ENCODE measurements at regions not wholly inside any gene's neighbourhood (a gene's known extent, or its start where the extent isn't known, plus 50 kb on each side); places are given as distances from the start of the nearest gene placed in this dataset.
A peak's percentile ranks its signal among the peaks of the same experiment; 100 is the strongest.

DNA sequence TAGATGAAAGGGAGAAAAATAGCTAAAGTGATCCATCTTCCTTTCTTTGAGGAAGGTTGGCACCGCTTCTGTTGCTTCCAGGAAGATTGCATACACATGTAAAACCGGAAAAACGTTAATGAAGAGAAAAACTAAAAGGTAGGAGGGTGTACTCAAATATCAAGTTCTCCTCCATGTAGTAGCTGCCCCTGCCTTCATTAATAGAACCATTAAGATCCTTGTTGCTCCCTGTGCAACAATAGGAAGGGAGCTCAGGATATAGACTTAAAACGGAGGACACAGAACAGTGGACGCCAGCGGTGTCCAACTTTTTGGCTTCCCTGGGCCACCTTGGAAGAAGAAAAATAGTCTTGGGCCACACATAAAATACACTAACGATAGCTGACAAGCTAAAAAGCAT lies 118.9 kb downstream of the TMEM174 start:
- no peak for DNase-seq (ENCODE audit: low spot score)

DNA sequence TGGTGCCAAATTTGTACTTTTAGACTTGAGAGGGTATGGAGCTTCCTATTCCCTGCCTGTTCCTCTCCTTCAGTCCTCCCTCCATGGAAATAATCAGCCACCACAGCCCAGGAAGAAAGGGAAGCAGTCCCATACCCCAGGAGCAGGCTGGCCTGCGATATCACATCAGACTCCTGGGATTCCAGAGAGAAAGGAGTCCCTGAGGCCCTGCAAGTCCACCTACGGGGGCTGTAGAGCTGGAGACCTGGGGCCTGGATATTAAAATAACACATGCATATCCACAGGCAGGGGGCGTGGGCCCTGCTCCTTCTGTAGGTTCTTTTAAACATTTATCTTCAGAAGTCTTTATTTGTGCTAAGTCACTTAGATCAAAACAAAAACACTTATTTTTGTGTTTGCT lies 117.2 kb downstream of the TMEM174 start:
- DNase-seq (ENCODE audit: low spot score): no peak

- DNase-seq (ENCODE audit: low spot score): no peak
Measured at GRCh38 chr5:73288803-73289720, 116.1 kb downstream of the TMEM174 start.

- no peak for DNase-seq (ENCODE audit: low spot score)
Measured at GRCh38 chr5:73286896-73287295, 113.9 kb downstream of the TMEM174 start.

GRCh38 chr5:73284985-73285384 lies 112.0 kb downstream of the TMEM174 start:
- DNase-seq (ENCODE audit: low spot score): no peak

GRCh38 chr5:73284220-73284795 lies 111.3 kb downstream of the TMEM174 start:
- no peak for DNase-seq (ENCODE audit: low spot score)

DNA sequence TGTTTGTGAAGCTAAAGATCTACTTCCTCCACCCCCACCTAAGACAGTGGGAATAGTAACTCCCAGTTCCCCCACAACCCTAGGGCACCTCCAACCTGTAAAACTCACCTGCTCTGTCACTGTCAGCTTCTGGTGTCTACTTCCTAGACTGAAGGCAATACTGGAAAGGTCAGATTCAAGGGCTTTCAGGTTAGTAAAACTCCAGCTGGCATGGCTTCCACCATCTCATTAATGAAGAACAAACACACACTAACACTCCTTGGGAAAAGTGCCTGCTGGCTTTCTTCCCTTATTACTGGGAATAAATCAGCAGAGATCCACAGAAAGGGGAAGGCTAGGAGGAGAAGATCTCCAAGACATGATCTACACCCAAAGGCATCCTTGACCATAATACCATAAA lies 109.9 kb downstream of the TMEM174 start:
- no peak for DNase-seq (ENCODE audit: low spot score)

GRCh38 chr5:73282383-73282782 lies 109.4 kb downstream of the TMEM174 start:
- no peak for DNase-seq (ENCODE audit: low spot score)

DNA sequence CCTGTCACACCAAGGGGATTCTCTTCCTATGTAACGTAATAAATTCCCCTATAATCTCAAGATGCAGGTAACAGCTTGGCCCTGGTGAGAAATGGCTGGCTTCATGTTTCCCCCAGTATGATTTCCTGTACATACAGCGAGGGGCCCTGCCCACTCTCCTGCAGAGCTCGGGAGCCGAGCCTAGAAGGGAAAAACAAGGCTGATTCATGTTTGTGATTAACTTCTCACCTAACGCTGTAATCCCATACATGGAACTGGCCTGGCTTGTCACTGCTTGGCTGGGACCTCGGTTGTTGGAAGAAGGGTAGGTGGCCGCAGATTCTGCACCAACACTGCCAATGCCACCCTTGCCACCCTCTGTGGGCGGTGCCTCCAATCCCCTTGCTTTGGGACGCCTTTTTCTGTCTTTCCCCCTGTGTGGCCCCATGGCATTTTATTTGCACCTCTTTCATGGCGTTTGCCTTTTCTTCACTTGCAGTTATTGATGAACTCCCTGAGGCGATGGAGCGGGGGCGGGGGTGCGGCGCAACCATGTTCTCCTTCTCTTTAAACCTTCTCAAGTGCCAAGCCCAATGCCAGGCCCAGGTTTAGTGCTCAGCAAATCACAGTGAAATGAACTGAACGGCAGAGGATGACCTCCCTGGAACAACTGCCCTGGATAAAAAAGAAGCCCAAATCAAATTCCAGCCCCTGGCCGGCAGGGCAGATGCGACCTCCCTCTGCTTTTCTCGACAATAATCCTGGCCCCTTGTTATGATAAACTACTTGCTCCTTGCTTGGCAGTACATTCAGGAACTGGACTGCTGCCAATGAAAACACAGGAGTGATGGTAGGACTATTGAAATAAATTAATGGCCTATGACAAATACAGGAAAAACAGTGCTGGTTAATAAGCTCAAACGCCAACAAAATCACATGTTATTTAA lies 108.1 kb downstream of the TMEM174 start:
- no peak for DNase-seq (ENCODE audit: low spot score)

DNA sequence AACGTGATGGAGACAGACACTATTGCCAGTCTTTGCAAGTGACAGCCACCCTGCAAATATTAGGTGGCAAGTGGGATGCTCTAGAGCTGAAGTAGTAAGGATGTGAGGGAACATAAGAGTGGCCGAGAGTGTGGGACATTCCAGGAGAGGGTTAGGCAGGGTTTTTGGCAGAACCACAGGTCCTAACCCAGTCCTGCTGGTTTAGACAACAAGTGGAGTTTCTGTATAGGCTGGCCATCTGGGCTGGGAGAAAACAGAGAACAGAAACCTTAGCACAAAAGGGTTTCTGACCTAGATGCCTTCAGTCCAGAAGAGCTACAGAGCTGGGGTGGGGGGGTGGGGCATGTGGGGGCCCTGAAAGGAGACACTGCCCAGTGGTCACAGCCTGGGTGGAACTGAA lies 107.4 kb downstream of the TMEM174 start:
- DNase-seq (ENCODE audit: low spot score): no peak

DNA sequence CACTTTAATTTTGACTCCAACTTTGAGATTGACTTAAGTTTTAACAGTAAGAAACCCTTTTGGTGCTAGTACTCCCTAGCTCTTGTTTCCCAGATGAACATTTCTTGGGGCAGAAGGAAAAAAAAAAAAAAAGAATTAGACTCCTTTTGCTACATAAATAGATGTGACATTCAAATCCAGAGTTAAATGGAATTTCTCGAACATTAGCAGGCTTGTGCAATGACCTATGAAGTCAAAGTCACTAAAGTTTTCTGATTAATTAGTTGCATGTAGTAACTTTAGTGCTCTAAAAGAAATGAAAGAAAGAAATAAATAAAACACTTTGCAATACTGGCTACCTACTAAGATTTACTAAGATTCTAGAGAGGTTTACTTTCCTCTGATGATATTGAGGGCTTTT lies 106.8 kb downstream of the TMEM174 start:
- no peak for DNase-seq (ENCODE audit: low spot score)

GRCh38 chr5:73278693-73279092 lies 105.7 kb downstream of the TMEM174 start:
- peak; percentile 61 for DNase-seq (ENCODE audit: low spot score)

DNA sequence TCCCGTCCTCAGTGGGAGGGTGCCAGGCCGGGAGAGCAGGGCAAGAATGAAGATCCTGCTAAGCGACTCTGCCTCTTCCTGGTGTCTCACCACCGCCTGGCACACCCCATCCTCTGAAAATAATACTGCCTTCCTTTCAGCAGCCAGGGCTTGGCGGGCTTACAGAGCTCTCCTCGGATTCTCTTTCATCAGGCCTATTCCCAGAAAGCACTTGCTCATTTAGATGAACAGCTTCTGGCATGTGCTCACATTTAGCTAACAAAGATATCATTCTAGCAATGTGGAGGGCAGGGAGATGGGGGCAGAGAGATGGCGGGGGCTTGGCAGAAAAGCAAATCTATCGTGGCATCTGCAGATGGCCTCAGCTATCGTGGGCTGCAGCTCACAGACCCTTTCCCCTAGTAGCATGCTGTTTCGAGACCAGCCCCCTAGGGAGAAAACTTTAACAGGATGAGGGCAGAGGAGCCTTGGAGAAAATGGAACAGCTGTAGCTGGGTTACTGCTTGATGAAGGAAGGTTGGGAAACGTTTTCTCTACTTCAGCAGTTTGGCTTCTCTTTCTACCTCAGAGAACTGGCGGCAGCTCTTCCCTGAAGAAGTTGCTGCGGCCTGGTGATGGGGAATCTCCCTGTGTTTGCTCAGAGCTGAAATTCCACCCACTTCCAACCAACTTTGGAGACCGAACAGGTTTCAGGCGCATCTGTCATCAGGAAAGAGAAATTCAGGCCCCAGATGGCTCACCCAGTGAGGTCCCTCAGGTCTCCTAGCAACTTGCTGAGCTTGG lies 102.1 kb downstream of the TMEM174 start:
- DNase-seq (ENCODE audit: low spot score): no peak

GRCh38 chr5:73274121-73274520 lies 101.1 kb downstream of the TMEM174 start:
- no peak for DNase-seq (ENCODE audit: low spot score)

DNA sequence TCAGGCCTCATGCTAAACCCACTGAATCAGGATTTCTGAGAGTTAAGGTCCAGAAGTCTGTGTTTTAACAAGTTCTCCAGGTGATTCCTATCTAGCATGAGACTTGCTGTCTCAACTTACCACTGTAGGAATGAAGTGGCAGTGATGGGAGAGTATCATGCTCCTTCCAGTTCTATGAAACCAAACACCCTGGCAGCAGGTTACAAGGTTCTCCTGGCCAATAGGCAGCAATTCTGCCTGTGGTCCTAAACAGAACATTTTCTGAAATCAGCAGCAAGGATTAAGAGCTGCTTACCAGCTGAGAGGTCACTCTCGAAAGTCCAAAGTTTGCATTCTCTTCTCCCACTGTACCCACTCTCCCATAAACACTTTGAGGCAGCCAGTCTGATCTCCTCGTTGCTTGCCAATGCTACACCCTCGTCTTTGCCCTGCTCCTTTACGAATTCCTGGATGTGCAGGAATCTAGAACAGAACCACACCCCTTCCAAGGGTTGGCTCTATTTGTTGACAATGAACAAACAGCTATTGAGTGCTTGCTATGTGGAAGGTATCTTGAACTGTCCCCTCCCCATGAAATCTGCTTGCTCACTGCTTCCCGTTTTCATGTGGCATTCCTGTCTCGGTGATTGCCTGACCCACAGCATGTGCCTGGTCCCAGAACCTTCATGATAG lies 100.5 kb downstream of the TMEM174 start:
- DNase-seq (ENCODE audit: low spot score): peak; percentile 43

GRCh38 chr5:73272351-73272750 lies 99.4 kb downstream of the TMEM174 start:
- DNase-seq (ENCODE audit: low spot score): no peak

DNA sequence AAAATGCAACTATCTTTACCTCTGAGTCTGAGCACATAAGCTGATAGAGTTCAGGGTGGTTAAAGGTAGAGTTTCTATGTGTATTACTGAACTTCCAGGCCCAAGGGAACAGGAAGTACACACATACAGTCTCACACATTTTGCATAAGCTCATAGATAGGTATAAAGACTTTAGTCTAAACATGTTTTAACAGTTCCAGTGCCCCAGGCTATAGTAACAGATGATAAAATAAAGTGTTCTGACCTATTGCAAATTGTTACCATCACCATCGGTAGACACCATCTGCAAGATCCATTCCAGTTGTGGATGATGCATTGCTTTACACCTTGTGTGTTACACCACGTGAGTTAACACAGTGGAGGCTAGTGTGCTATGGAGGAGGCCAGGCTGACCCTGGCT lies 95.8 kb downstream of the TMEM174 start:
- no peak for DNase-seq (ENCODE audit: low spot score)

GRCh38 chr5:73267766-73268435 lies 94.9 kb downstream of the TMEM174 start:
- DNase-seq (ENCODE audit: low spot score): no peak

DNA sequence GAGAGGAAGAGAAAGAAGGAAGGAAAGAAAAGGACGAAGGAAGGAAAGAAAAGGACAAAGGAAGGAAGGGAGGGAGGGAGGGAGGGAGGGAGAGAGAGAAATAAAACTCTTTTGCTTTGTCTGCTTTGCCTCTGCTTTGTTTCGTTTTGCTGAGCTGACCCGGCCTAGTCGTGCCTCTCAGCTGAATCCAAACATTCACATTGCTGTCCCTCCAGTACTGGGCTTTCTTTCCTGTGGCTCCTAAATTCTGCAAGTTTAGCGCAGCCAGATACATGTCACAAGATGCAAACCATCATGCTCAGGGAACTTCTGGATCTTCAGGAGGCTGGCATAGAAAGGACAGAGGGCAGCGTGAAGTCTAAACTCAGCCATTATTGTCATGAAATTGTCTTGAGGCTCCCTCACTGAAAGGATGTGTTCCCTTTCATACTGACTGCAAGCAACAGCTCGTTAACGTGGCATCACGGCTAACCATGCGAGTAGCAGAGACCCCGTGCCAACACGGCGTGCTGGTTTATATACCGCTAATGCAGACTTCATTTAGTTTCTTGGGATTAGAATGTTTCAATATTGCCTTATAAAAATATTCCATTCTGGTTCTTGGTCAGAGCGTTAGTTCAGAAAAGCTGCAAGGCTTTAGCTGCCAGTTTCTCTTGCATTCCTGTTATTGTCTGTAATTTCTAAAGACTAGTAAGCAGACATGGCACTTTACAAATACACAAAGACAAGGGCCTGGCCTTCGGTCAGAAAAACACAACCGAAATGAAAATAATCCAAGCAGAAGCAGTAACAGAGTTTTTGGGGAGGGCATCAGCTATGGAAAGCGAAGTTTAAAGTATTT lies 94.2 kb downstream of the TMEM174 start:
- no peak for DNase-seq (ENCODE audit: low spot score)

Measured in SW480 (cell line).